SK-N-SH (cell line): ENCODE measurements at regions not wholly inside any gene's neighbourhood (a gene's known extent, or its start where the extent isn't known, plus 50 kb on each side); places are given as distances from the start of the nearest gene placed in this dataset.

Experiments
- EP300 ChIP-seq, 2 experiments: IDR thresholded peaks; 2 replicates each; pipeline versions ENCODE4 v1.4.0 to v1.6.1; 2012; ENCODE audit warnings: borderline replicate concordance in 1 of 2, low read depth in 1 of 2, low read length in 1 of 2
- GATA2 ChIP-seq: sonication (generic); formaldehyde crosslinking; IDR thresholded peaks from 2 replicates; pipeline ENCODE4 v1.5.0; 2020; ENCODE audit warnings: mild to moderate bottlenecking, missing genetic modification reagents
- MEF2A ChIP-seq: IDR thresholded peaks from 2 replicates; pipeline ENCODE4 v1.4.0; 2012; ENCODE audit warnings: low read depth, borderline replicate concordance
- MXI1 ChIP-seq: IDR thresholded peaks from 2 replicates; pipeline ENCODE4 v1.6.1; 2012; ENCODE audit warnings: mild to moderate bottlenecking, low read depth, low read length, improper control_type of control experiment
- NFIC ChIP-seq: IDR thresholded peaks from 2 replicates; pipeline ENCODE4 v1.4.0; 2012; ENCODE audit warnings: borderline replicate concordance
- NRF1 ChIP-seq: IDR thresholded peaks from 2 replicates; pipeline ENCODE4 v1.6.1; 2012; ENCODE audit warnings: low read depth, mild to moderate bottlenecking, low read length
- POLR2AphosphoS5 ChIP-seq: IDR thresholded peaks from 2 replicates; pipeline ENCODE4 v1.6.1; 2012; ENCODE audit warnings: low read depth, low read length
- RCOR1 ChIP-seq: fragments of 150-350 bp; IDR thresholded peaks from 2 replicates; pipeline ENCODE4 v1.6.1; 2017; ENCODE audit warnings: antibody characterized with exemption, low read length
- TAF1 ChIP-seq: IDR thresholded peaks from 2 replicates; pipeline ENCODE4 v1.6.1; 2012; ENCODE audit warnings: low read depth, mild to moderate bottlenecking, low read length, moderate library complexity, borderline replicate concordance
- TCF12 ChIP-seq: IDR thresholded peaks from 2 replicates; pipeline ENCODE4 v1.4.0; 2012
- TF ChIP-seq, protein P1 (sequence below): IDR thresholded peaks from 2 replicates; pipeline ENCODE4 v1.6.1; 2012; ENCODE audit warnings: mild to moderate bottlenecking, low read depth, low read length, moderate library complexity
- TF ChIP-seq, protein P2 (sequence below): fragments of 200-600 bp; sonication (generic); IDR thresholded peaks from 2 replicates; pipeline ENCODE4 v1.6.1; 2017; ENCODE audit warnings: antibody characterized with exemption, mild to moderate bottlenecking, moderate library complexity
- TF ChIP-seq, protein P3 (sequence below): IDR thresholded peaks from 2 replicates; pipeline ENCODE4 v1.4.0; 2012; ENCODE audit warnings: low read depth

DNA sequence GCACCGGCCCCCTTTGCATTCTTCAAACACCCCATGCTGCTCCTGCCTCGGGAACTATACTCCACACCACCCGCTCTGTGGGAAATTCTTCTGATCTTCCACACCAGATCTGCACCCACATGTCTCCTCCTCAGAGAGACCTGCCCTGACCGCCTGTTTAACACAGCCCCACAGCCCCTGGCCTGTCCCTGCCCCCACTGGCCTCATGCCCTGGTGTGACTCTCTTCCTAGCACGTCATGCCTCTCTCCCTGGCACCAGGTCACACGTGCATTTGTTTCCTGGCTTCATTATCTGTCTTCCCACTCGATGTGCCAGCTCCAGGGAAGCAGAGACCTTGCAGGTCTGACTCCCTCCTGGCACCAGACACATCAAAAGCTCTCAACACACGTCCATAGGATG, 79.6 kb downstream of the ANKRD60 start:
- TF ChIP-seq, protein P1, sequence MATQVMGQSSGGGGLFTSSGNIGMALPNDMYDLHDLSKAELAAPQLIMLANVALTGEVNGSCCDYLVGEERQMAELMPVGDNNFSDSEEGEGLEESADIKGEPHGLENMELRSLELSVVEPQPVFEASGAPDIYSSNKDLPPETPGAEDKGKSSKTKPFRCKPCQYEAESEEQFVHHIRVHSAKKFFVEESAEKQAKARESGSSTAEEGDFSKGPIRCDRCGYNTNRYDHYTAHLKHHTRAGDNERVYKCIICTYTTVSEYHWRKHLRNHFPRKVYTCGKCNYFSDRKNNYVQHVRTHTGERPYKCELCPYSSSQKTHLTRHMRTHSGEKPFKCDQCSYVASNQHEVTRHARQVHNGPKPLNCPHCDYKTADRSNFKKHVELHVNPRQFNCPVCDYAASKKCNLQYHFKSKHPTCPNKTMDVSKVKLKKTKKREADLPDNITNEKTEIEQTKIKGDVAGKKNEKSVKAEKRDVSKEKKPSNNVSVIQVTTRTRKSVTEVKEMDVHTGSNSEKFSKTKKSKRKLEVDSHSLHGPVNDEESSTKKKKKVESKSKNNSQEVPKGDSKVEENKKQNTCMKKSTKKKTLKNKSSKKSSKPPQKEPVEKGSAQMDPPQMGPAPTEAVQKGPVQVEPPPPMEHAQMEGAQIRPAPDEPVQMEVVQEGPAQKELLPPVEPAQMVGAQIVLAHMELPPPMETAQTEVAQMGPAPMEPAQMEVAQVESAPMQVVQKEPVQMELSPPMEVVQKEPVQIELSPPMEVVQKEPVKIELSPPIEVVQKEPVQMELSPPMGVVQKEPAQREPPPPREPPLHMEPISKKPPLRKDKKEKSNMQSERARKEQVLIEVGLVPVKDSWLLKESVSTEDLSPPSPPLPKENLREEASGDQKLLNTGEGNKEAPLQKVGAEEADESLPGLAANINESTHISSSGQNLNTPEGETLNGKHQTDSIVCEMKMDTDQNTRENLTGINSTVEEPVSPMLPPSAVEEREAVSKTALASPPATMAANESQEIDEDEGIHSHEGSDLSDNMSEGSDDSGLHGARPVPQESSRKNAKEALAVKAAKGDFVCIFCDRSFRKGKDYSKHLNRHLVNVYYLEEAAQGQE = no peak
- TF ChIP-seq, protein P2, sequence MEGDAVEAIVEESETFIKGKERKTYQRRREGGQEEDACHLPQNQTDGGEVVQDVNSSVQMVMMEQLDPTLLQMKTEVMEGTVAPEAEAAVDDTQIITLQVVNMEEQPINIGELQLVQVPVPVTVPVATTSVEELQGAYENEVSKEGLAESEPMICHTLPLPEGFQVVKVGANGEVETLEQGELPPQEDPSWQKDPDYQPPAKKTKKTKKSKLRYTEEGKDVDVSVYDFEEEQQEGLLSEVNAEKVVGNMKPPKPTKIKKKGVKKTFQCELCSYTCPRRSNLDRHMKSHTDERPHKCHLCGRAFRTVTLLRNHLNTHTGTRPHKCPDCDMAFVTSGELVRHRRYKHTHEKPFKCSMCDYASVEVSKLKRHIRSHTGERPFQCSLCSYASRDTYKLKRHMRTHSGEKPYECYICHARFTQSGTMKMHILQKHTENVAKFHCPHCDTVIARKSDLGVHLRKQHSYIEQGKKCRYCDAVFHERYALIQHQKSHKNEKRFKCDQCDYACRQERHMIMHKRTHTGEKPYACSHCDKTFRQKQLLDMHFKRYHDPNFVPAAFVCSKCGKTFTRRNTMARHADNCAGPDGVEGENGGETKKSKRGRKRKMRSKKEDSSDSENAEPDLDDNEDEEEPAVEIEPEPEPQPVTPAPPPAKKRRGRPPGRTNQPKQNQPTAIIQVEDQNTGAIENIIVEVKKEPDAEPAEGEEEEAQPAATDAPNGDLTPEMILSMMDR = no peak
- TF ChIP-seq, protein P3, sequence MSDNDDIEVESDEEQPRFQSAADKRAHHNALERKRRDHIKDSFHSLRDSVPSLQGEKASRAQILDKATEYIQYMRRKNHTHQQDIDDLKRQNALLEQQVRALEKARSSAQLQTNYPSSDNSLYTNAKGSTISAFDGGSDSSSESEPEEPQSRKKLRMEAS = no peak
- TF ChIP-seq TAF1 (no peak), POLR2AphosphoS5 (no peak), MEF2A (no peak), RCOR1 (no peak), NFIC (no peak), GATA2 (no peak), EP300 (IDR thresholded peaks at IDR 0.05; ENCODE audit: borderline replicate concordance in 1 of 2, low read depth in 1 of 2, low read length in 1 of 2) (no peak), MXI1 (no peak), TCF12 (no peak), NRF1 (no peak)
